GM12873 (cell line): ENCODE measurements at regions not wholly inside any gene's neighbourhood (a gene's known extent, or its start where the extent isn't known, plus 50 kb on each side); places are given as distances from the start of the nearest gene placed in this dataset.

Source experiments
- TF ChIP-seq, protein P1 (sequence below): IDR thresholded peaks from 2 replicates; pipeline ENCODE4 v1.5.1; 2012; ENCODE audit warnings: low read depth, mild to moderate bottlenecking, moderate library complexity, low read length, control low read depth; ENCODE audit not compliant: insufficient read depth; ENCODE audit errors: missing control alignments

DNA sequence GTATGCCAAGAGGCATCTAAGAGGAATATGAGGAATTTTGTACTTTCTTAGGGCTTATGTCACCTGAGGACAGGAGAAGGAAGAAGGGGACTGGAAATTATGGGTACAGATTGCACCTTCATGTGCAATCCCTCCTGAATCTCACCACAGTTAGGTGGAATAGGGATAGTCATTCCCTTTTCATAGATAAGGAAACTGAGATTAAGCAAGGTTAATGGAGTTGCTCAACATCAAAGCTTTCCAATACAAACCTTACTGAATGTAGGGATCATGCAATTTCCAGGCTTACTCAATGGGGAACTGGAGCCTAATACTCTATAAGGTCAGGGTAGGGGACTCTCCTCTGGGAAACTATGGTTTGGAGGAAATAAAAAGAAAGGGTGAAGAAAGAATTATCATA is 133.0 kb downstream of the C11orf87 start:
- TF ChIP-seq, protein P1, sequence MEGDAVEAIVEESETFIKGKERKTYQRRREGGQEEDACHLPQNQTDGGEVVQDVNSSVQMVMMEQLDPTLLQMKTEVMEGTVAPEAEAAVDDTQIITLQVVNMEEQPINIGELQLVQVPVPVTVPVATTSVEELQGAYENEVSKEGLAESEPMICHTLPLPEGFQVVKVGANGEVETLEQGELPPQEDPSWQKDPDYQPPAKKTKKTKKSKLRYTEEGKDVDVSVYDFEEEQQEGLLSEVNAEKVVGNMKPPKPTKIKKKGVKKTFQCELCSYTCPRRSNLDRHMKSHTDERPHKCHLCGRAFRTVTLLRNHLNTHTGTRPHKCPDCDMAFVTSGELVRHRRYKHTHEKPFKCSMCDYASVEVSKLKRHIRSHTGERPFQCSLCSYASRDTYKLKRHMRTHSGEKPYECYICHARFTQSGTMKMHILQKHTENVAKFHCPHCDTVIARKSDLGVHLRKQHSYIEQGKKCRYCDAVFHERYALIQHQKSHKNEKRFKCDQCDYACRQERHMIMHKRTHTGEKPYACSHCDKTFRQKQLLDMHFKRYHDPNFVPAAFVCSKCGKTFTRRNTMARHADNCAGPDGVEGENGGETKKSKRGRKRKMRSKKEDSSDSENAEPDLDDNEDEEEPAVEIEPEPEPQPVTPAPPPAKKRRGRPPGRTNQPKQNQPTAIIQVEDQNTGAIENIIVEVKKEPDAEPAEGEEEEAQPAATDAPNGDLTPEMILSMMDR: no peak

DNA sequence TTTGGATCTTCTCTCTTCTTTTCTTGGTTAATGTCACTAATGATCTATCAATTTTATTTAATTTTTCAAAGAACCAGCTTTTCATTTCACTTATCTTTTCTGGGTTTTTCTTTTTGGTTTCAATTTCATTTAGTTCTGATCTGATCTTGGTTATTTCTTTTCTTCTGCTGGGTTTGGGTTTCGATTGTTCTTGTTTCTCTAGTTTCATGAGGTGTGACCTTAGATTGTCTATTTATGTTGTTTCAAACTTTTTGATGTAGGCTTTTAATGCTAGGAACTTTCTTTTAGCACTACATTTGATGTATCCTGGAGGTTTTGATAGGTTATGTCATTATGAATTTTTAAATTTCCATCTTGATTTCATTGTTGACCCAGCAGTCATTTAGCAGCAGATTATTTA is 142.3 kb downstream of the C11orf87 start:
- TF ChIP-seq, protein P1: no peak

DNA sequence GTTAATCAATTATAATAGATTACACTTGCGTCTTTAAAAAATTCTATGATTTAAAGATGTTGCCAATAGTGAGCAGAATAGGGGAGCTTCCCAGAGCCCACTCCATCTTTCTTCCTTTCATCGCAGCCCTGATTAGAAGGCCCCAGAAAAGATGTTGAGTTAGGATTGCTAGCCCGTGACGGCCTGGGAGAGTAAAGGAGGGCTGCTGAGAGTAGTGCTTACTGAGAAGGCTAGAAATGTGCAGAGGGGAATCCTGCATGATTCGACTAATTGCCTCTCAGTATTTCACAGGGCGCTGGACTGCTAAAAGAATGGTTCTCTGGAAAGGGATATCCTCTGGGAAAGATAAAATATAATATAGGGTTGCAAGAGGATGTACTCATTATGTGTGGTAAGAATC is 160.5 kb downstream of the C11orf87 start:
- TF ChIP-seq, protein P1: no peak

DNA sequence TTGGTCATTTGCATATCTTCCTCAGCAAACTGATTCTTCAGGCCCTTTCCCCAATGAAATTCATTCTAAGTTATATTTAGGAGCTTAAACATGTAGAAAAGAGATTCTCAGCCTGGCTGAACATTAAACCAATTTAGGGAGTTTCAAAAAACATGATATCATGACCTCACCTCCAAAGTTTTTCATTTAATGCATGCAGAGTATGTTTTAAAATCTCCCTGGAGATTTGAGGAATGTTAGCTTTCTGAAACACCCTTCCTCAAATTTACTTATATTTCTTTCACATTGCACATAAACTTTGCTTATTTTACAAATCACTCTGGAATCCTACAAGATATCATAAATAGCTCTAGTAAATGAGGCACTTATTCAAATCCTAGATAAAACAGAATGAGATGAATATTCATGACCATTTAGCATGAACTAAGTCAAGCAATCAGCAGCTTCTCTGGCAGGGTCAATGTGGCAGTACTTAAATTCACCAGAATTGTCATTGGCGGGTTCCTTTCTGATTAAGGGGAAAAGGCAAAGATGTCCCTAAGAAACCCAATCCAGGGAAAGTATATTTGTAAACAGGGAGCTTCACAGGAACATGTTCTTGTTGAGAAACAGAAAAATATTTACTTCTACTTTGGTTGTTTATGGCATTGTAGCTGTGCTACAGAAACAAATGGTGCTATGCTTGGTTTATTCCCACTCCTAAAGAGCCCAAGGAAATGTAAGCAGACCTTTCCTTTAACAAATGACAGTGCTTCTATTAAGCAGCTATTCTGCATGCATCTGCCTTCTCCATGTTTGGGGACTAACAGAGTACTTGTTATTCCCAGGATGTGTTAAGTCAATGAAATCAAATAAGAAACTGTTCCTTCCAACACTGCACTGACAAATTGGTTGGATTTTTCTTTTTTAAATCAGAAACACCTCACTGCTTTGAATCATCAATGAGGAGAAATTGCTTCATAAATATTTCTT is 162.3 kb downstream of the C11orf87 start:
- TF ChIP-seq, protein P1: no peak

DNA sequence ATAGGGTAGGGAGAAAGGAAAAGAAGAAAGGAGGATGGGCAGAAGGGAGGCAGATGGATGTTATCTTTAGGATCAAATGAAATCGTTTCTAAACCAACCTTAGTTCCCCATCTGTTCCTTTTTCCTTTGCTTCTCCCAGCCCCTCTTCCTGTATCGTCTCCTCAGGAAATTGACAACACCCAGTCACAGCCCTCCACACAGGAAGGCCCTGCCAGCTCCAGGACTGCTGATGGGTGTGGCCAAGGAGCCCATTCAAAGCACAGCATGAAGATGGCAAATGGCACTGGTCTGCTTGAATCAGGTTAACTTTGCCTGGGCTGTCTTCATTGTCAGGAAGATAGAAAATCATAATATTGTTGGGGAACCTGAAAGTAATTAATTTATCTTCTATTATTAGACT is 164.8 kb downstream of the C11orf87 start:
- TF ChIP-seq, protein P1: no peak

DNA sequence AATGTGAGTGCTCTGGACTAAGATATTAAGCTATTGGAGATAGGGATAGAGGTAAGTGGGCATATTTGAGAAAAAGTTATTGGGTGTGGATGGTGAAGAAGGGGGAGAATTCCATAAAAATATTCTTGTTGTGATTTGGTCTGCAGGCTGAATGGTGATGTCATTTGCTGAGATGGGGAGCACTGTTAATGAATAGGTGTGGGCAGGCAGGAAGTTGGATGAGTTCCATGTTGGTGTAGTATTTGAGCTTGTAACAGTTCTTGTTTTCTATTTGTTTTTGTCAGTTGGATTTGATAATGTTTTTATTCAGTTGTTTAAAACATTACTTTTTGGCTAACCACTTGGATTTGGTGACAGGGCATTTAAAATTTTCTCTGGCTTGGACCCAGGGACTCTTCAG is 168.8 kb downstream of the C11orf87 start:
- TF ChIP-seq, protein P1: no peak

DNA sequence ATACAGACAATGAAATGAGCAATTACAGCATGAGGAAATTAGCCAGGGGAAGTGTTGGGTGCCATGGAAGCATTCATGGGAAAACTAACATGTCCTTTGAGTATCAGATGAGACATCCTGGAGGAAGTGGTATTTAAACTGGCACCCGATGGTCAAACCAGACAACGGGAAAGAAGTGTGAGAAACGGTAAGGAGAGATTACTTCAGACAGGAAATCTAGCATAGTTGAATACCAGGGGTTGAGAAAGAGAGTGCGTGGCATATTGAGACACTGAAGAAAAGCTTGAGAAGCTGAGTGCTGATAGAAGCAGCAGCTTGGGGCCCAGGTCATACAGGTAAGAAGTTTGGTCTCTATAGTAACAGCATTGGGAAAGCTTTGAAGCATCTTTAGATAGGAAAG is 175.3 kb downstream of the C11orf87 start:
- TF ChIP-seq, protein P1: no peak
